ENCODE measurements at regions not wholly inside any gene's neighbourhood (a gene's known extent, or its start where the extent isn't known, plus 50 kb on each side); places are given as distances from the start of the nearest gene placed in this dataset.
"Not testable (repeated sequence)": the region's sequence is repeated elsewhere in the genome, so short reads cannot be mapped to it uniquely, and the experiment has no call there.

DNA sequence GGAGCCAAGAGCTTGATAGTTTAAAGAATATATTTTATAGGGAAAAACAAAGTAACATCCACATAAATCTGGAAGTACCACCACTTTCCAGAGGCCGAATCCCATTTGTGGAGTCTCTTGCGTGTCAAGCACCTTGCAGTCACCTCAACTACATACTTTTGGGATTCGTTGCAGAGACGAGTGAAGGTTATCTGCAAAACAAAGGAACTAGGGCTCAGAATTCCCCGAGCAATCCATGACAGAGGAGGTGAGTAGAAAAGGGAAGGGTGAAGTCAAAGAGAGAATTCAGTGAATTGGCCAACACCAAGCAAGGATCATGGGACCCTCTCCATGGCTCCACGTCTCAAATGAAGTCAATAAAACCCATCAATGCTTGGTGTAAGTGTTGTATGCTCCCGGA lies 80.3 kb downstream of the UNC93B1 start:
- TF ChIP-seq EZH2 (IDR thresholded peaks at IDR 0.05); POLR2AphosphoS5 (IDR thresholded peaks at IDR 0.05; ENCODE audit: borderline replicate concordance, low read depth, low read length); FOXP2 (optimal IDR thresholded peaks at IDR 0.05; ENCODE audit: control extremely low read depth, extremely low read length, insufficient read depth): not testable (repeated sequence)
